Testis (tissue), 2 donors: ENCODE measurements at regions not wholly inside any gene's neighbourhood (a gene's known extent, or its start where the extent isn't known, plus 50 kb on each side); places are given as distances from the start of the nearest gene placed in this dataset.

Experiments used
- DNase-seq: peaks from one replicate; pipeline ENCODE4 v3.0.0-alpha.2; 2019
- H3K27ac ChIP-seq, 2 donors: fragments of 200-600 bp; sonication (generic); one replicate each; pipeline ENCODE4 v1.5.1; 2019
- H3K27me3 ChIP-seq: fragments of 200-600 bp; sonication (generic); one replicate; pipeline ENCODE4 v1.5.1; 2019
- H3K36me3 ChIP-seq: fragments of 200-600 bp; sonication (generic); one replicate; pipeline ENCODE4 v1.5.1; 2017; ENCODE audit warnings: low read depth; ENCODE audit errors: missing control alignments
- H3K4me1 ChIP-seq: fragments of 200-600 bp; sonication (generic); one replicate; pipeline ENCODE4 v1.5.1; 2019
- H3K4me3 ChIP-seq, 2 donors: fragments of 200-600 bp; sonication (generic); one replicate each; pipeline ENCODE4 v1.5.1; 2017 to 2019
- H3K9me3 ChIP-seq: fragments of 200-600 bp; sonication (generic); one replicate; pipeline ENCODE4 v1.5.1; 2017
- POLR2A ChIP-seq: fragments of 450-650 bp; IDR thresholded peaks from one replicate; pipeline ENCODE4 v1.6.1; 2017; ENCODE audit warnings: antibody characterized with exemption, mild to moderate bottlenecking, moderate library complexity
- WGBS, 2 donors: methylation state at CpG; one replicate each; pipeline ENCODE4 v1.1.5; 2018; 5-methylcytosine and 5-hydroxymethylcytosine counted together
- intact Hi-C: fragments of 100-400 bp; cut with DNase I; formaldehyde crosslinking; loops from one replicate; pipeline ENCODE4 v1.15.1; 2023; ENCODE audit warnings: low total_unique reads
- TF ChIP-seq, protein P1 (sequence below), 3 experiments: fragments of 450-650 bp in 2 of 3; fragments of 200-600 bp in 1 of 3; sonication (generic) in 1 of 3; IDR thresholded peaks; one replicate each; pipeline ENCODE4 v1.5.1; 2016 to 2019; ENCODE audit warnings: antibody characterized with exemption in 3 of 3, mild to moderate bottlenecking in 2 of 3, moderate library complexity in 1 of 3

DNA sequence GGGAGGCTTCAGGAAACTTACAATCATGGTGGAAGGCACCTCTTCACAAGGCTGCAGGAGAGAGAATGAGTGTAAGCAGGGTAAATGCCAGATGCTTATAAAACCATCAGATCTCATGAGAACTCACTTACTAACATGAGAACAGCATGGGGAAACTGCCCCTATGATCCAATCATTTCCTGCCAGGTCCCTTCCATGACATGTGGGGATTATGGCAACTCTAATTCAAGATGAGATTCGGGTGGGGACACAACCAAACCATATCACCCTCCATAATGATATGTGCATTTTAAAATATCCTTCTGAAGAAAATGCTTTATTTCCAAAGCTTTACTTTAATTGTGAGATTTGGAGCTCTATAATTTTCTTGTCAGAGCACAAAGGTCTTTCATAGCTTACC lies 154.1 kb upstream of the CENPW start:
- Histone ChIP-seq H3K36me3 (no peaks in the 10 kb centered on the region), H3K27me3 (no peaks in the 10 kb centered on the region), H3K4me3 (no peak overlapping the region), H3K27ac (no peak overlapping the region), H3K9me3 (no peaks in the 10 kb centered on the region), H3K4me1 (peaks cover 3% of the 10 kb centered on the region)
- DNase-seq: no peak
- WGBS, 2 donors: 94% methylated on average over 1 of the region's 1 CpG
- intact Hi-C loops: no loop called here
- TF ChIP-seq, protein P1, sequence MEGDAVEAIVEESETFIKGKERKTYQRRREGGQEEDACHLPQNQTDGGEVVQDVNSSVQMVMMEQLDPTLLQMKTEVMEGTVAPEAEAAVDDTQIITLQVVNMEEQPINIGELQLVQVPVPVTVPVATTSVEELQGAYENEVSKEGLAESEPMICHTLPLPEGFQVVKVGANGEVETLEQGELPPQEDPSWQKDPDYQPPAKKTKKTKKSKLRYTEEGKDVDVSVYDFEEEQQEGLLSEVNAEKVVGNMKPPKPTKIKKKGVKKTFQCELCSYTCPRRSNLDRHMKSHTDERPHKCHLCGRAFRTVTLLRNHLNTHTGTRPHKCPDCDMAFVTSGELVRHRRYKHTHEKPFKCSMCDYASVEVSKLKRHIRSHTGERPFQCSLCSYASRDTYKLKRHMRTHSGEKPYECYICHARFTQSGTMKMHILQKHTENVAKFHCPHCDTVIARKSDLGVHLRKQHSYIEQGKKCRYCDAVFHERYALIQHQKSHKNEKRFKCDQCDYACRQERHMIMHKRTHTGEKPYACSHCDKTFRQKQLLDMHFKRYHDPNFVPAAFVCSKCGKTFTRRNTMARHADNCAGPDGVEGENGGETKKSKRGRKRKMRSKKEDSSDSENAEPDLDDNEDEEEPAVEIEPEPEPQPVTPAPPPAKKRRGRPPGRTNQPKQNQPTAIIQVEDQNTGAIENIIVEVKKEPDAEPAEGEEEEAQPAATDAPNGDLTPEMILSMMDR (IDR thresholded peaks at IDR 0.05): no peak
- TF ChIP-seq POLR2A: no peak

DNA sequence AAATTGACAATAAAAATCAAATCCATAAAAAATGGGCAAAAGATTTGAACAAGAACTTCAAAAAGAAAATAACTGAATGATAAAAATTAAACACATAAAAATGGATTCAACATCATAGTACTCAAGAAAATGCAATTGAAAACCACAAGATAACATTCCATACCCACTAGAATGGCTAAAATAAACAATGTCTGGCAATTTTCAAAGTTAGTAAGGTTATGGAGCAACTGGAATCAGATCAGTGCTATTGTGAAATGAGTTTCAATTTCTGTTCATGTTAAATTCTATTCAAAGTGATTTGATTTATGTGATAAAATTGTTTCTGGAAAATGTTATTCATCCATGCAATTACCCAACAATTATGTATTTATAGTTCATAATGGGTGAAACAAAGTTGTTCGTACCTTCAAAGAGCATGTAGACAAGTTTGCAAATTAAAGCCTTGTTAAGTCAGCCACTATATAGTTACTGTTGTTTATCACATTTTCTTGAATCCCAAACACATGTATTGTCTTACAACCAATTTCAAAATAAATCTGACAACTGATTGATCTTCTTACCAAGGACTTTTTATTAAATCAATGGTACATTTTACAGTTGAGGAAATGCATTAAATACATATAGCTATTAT lies 151.5 kb upstream of the CENPW start:
- WGBS, 2 donors: 77 to 87% methylated on average over 1 of the region's 1 CpG
- Histone ChIP-seq H3K9me3 (no peaks in the 10 kb centered on the region), H3K4me1 (no peaks in the 10 kb centered on the region), H3K27me3 (no peaks in the 10 kb centered on the region), H3K27ac (no peak overlapping the region), H3K36me3 (no peaks in the 10 kb centered on the region), H3K4me3 (no peak overlapping the region)
- intact Hi-C loops: no loop called here
- TF ChIP-seq, protein P1 (IDR thresholded peaks at IDR 0.05): no peak
- no peak for TF ChIP-seq POLR2A
- DNase-seq: no peak

DNA sequence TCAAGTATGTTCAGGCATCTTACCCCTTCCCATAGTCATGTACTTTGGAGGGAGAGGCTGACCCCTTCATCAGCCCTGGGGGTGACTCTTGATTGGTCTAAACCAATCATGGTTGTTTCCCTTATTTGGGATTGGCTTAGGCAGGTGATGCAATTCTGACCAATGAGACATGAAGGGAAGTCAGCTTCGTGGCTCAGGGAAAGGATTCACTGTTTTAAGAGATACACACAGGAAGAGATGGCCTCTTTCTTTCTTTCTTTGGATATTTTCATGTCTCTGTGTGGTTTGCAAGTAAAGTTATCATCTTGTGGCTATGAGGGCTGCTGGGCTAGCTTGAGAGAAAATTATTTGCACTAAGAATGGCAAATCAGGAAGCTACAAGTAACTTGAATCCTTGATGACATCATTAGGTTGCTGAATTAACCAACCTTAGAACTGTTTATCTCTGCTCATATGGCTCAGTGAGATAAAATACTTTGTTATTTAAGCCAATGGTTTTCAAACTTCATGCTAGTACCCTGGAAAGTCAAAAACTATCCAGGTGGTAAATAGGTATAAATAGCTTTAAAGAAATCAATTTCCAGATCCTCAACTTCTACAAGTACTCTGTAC lies 144.2 kb upstream of the CENPW start:
- H3K4me1 ChIP-seq: no peaks in the 10 kb centered on the region
- H3K4me3 ChIP-seq: no peak overlapping the region
- no peaks in the 10 kb centered on the region for H3K9me3 ChIP-seq
- WGBS, 2 donors: 73 to 77% methylated on average over 1 of the region's 1 CpG
- no peak for DNase-seq
- intact Hi-C loops: no loop called here
- no peak overlapping the region for H3K27ac ChIP-seq
- H3K27me3 ChIP-seq: no peaks in the 10 kb centered on the region
- TF ChIP-seq, protein P1 (IDR thresholded peaks at IDR 0.05): no peak
- TF ChIP-seq POLR2A: no peak
- no peaks in the 10 kb centered on the region for H3K36me3 ChIP-seq

DNA sequence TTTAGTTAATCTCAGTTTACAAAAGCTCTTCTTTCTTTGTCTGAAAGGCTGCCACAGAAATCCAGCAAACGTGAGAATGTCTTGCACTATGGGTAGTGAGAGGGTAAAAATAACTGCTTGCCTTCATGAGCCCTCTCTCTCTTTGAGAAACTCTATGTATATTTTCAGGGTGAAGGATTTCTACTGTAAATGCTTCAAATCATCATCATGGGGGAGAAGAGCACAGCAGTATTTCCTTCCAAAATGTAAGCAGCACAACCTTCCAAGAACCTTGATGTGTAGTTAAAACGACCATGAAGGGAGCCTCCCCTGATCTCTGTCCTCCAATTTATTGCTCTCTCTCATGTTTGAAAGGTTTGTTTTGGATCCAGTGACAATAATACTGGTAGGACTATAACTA lies 141.3 kb upstream of the CENPW start:
- no peaks in the 10 kb centered on the region for H3K9me3 ChIP-seq

More for the DNA sequence above, 141.3 kb upstream of the CENPW start:
- intact Hi-C loops: no loop called here
- WGBS, 2 donors: 40 to 50% methylated on average over 2 of the region's 2 CpGs
- H3K4me3 ChIP-seq: no peak overlapping the region
- no peak overlapping the region for H3K27ac ChIP-seq
- no peaks in the 10 kb centered on the region for H3K27me3 ChIP-seq
- no peaks in the 10 kb centered on the region for H3K4me1 ChIP-seq
- H3K36me3 ChIP-seq: no peaks in the 10 kb centered on the region
- TF ChIP-seq, protein P1 (IDR thresholded peaks at IDR 0.05): no peak
- no peak for TF ChIP-seq POLR2A
- no peak for DNase-seq
